ENCODE measurements at regions not wholly inside any gene's neighbourhood (a gene's known extent, or its start where the extent isn't known, plus 50 kb on each side); places are given as distances from the start of the nearest gene placed in this dataset.

DNA sequence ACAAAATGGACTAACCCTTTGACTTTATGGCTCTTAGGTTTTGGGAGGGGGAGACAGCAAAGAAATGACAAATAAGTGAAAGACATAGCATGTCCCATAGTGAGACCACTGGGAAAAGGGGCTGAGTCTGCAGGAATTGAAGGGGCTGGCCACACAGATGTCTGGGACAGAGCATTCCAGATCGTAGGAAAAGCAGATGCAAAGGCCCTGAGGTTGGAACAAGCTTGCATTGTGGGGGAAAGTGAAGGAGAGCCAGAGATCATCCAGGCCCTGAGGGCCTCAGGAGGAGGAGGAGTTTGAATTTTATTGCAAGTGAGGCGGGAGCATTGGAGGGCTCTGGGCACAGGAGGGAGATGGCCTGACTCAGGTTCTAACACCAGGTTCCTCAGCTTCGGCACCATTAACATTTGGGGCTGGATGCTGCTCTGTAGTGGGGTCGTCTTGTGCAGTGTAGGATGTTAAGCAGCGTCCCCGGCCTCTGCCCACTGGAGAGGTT lies 97.5 kb downstream of the CEBPB start:
- TF ChIP-seq POLR2A (IDR thresholded peaks at IDR 0.05) = no peak
- TF ChIP-seq, protein P1, sequence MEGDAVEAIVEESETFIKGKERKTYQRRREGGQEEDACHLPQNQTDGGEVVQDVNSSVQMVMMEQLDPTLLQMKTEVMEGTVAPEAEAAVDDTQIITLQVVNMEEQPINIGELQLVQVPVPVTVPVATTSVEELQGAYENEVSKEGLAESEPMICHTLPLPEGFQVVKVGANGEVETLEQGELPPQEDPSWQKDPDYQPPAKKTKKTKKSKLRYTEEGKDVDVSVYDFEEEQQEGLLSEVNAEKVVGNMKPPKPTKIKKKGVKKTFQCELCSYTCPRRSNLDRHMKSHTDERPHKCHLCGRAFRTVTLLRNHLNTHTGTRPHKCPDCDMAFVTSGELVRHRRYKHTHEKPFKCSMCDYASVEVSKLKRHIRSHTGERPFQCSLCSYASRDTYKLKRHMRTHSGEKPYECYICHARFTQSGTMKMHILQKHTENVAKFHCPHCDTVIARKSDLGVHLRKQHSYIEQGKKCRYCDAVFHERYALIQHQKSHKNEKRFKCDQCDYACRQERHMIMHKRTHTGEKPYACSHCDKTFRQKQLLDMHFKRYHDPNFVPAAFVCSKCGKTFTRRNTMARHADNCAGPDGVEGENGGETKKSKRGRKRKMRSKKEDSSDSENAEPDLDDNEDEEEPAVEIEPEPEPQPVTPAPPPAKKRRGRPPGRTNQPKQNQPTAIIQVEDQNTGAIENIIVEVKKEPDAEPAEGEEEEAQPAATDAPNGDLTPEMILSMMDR (IDR thresholded peaks at IDR 0.05) = no peak

Data from adrenal gland (tissue), 5 donors.